Bronchial epithelial cell (primary cell): ENCODE measurements at regions not wholly inside any gene's neighbourhood (a gene's known extent, or its start where the extent isn't known, plus 50 kb on each side); places are given as distances from the start of the nearest gene placed in this dataset.

Experiments
- DNase-seq: peaks from one replicate; pipeline ENCODE4 v3.0.0-alpha.2; 2010; ENCODE audit warnings: low read depth
- FAIRE-seq: peaks from 2 replicates; lab custom pipeline; 2011; peaks lifted over from hg19 to GRCh38; lab: Jason Lieb, UNC
- H3K27me3 ChIP-seq: 2 replicates; pipeline ENCODE4 v1.5.1; 2011; ENCODE audit warnings: low read length; ENCODE audit not compliant: control insufficient read depth, insufficient read depth
- H3K36me3 ChIP-seq: 2 replicates; pipeline ENCODE4 v1.5.1; 2011; ENCODE audit warnings: low read length; ENCODE audit not compliant: control insufficient read depth, insufficient read depth
- H3K4me3 ChIP-seq: 2 replicates; pipeline ENCODE4 v1.5.1; 2011; ENCODE audit warnings: mild to moderate bottlenecking, low read depth, low read length, control low read depth
- CTCF ChIP-seq: IDR thresholded peaks from 2 replicates; pipeline ENCODE4 v1.5.1; 2011; ENCODE audit warnings: mild to moderate bottlenecking, moderate library complexity, low read length, control low read depth, inconsistent platforms; ENCODE audit not compliant: insufficient read depth, severe bottlenecking

- FAIRE-seq (no peak), DNase-seq (no peak)
- Histone ChIP-seq H3K4me3 (no peak overlapping the region), H3K36me3 (no peaks in the 10 kb centered on the region), H3K27me3 (no peaks in the 10 kb centered on the region)
- no peak for TF ChIP-seq CTCF
Observed at GRCh38 chr21:38987633-38988508, 182.1 kb downstream of the ETS2 start.

GRCh38 chr21:38986806-38987632 is 181.3 kb downstream of the ETS2 start:
- Histone ChIP-seq H3K4me3 (no peak overlapping the region), H3K27me3 (no peaks in the 10 kb centered on the region), H3K36me3 (no peaks in the 10 kb centered on the region)
- TF ChIP-seq CTCF, result no peak
- no peak for FAIRE-seq
- DNase-seq, result no peak

DNA sequence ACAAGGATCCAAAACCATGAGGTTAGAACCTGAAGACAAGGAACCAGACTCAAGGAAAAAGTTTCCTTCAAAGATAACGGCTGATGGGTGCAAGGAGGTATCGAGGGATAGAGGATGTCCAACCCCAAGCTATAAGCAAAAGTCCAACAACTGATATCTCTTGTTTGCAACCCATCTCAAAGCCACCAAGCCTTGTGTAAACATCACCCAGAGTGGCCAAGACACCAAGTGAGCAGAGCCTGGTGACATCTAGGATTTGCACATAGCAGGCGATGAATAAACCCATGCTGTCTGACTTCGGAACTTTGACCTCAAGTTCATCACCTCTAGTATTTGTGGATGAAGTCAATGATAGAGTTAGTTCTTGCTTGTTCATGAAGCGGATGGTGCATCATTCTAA is 180.7 kb downstream of the ETS2 start:
- Histone ChIP-seq H3K27me3 (no peaks in the 10 kb centered on the region), H3K4me3 (no peak overlapping the region), H3K36me3 (no peaks in the 10 kb centered on the region)
- no peak for TF ChIP-seq CTCF
- DNase-seq, result no peak
- FAIRE-seq, result no peak

DNA sequence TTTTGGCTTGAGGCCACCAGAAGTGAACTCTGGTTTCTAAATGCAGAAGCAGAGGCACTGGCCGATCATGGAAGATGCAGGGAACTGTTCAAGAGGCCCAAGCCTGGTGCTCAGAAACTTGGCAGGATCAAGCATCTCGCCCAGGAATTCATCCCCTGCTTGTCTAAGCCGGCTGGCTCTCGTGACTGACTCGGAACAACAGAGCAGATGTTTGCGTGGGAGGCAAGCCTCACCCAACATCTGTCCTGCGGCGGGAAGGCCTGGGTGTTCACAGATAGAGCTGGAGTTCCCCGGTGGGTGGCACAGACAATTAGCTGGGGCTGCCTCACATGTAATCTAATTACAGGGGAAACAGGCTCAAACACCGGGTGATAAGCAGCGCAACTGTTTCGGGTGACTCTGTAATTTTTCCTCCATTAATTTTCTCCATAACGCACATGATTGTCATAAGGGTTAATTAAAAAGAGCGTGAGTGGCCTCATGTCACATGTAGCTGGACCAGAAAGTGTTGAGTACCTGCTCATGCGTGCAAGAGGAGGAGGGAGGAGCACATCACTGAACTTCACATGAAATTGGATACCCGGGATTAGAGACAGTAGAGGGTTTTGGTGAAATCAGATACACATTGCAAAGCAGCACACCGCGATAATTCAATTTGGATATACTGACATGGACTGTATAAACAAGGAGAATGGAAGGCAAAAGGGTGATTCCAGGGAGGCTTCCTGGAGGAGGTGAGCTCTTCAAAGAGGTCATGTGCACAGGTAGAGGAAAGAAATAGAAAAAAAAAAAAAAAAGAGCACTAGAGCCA is 180.0 kb downstream of the ETS2 start:
- H3K27me3 ChIP-seq, result no peaks in the 10 kb centered on the region

More for the DNA sequence above, 180.0 kb downstream of the ETS2 start:
- no peak overlapping the region for H3K4me3 ChIP-seq
- TF ChIP-seq CTCF, result no peak
- DNase-seq (peak; percentile 83), FAIRE-seq (no peak)
- no peaks in the 10 kb centered on the region for H3K36me3 ChIP-seq
